GM19452 (cell line): ENCODE measurements at regions not wholly inside any gene's neighbourhood (a gene's known extent, or its start where the extent isn't known, plus 50 kb on each side); places are given as distances from the start of the nearest gene placed in this dataset.
"Not testable (repeated sequence)": the region's sequence is repeated elsewhere in the genome, so short reads cannot be mapped to it uniquely, and the experiment has no call there.

Experiments used
- ATAC-seq: cut with Tn5 transposase; IDR thresholded peaks from one replicate; pipeline ENCODE4 v1.9.1; 2021; ENCODE audit not compliant: unreplicated experiment

GRCh38 chr2:88802026-88802425, 110.6 kb downstream of the RPIA start:
- not testable (repeated sequence) for ATAC-seq

- no peak for ATAC-seq
Measured at GRCh38 chr2:88807237-88807962, 115.9 kb downstream of the RPIA start.

GRCh38 chr2:88808083-88808482, 116.6 kb downstream of the RPIA start:
- ATAC-seq: no peak

GRCh38 chr2:88808652-88809051, 117.2 kb downstream of the RPIA start:
- no peak for ATAC-seq

- ATAC-seq: no peak
Measured at GRCh38 chr2:88809216-88809615, 117.7 kb downstream of the RPIA start.

GRCh38 chr2:88810017-88810416, 118.5 kb downstream of the RPIA start:
- ATAC-seq: peak; percentile 72

- no peak for ATAC-seq
Measured at GRCh38 chr2:88810488-88810887, 119.0 kb downstream of the RPIA start.

GRCh38 chr2:88811233-88811632, 119.8 kb downstream of the RPIA start:
- no peak for ATAC-seq

- no peak for ATAC-seq
Measured at GRCh38 chr2:88811681-88812080, 120.2 kb downstream of the RPIA start.

GRCh38 chr2:88813612-88814011, 122.1 kb downstream of the RPIA start:
- ATAC-seq: no peak

GRCh38 chr2:88815282-88815681, 123.8 kb downstream of the RPIA start:
- ATAC-seq: no peak

- ATAC-seq: no peak
Measured at GRCh38 chr2:88815697-88816096, 124.2 kb downstream of the RPIA start.

- ATAC-seq: no peak
Measured at GRCh38 chr2:88818381-88818780, 126.9 kb downstream of the RPIA start.

- ATAC-seq: no peak
Measured at GRCh38 chr2:88824951-88825350, 133.5 kb downstream of the RPIA start.

GRCh38 chr2:88826399-88826798, 134.9 kb downstream of the RPIA start:
- no peak for ATAC-seq

- no peak for ATAC-seq
Measured at GRCh38 chr2:88827821-88828220, 136.3 kb downstream of the RPIA start.

GRCh38 chr2:88828397-88829137, 137.1 kb downstream of the RPIA start:
- ATAC-seq: no peak

- no peak for ATAC-seq
Measured at GRCh38 chr2:88829607-88830463, 138.4 kb downstream of the RPIA start.

- no peak for ATAC-seq
Measured at GRCh38 chr2:88831071-88831791, 139.8 kb downstream of the RPIA start.

GRCh38 chr2:88831792-88832248, 140.3 kb downstream of the RPIA start:
- peak; percentile 83 for ATAC-seq
